ENCODE measurements at regions not wholly inside any gene's neighbourhood (a gene's known extent, or its start where the extent isn't known, plus 50 kb on each side); places are given as distances from the start of the nearest gene placed in this dataset.

DNA sequence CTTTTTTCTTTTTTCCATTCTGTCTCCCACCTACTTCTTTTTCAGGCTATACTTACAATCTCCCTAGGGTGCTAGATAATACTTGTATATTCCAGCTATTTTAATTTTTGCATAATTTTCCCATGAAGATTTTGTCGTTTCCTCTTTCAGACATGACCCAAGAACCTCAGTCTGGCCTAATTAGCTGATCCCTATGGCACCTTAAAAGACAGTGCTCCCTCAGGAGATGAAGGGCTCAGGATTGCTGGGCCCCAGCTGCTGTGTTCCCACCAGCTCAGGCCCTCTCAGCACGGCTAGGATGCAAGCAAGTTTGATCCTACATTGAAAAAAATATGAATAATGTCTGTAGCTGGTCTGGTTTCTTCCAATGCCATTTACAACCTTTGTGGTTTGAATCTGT is 55.0 kb upstream of the RGS5 start:
- Histone ChIP-seq H3K27ac (no peak overlapping the region), H3K4me3 (no peak overlapping the region), H3K4me1 (replicated peaks in 1 of 2) (no peaks in the 10 kb centered on the region)
- ATAC-seq (replicated peaks in 6 of 8) = no peak
- 0 to 100% (median 46%) methylated on average over 1 to 2 of the region's 2 CpGs; no CpG with 5 or more reads in 1 of the 10 experiments for WGBS, 10 experiments
- in situ Hi-C loops (cut with MboI; ENCODE audit: low pct_unique_long_range_greater_than_20kb in 2 of 9, low sequenced_read_pairs in 9 of 9, unreplicated experiment in 9 of 9) = no loop called here

DNA sequence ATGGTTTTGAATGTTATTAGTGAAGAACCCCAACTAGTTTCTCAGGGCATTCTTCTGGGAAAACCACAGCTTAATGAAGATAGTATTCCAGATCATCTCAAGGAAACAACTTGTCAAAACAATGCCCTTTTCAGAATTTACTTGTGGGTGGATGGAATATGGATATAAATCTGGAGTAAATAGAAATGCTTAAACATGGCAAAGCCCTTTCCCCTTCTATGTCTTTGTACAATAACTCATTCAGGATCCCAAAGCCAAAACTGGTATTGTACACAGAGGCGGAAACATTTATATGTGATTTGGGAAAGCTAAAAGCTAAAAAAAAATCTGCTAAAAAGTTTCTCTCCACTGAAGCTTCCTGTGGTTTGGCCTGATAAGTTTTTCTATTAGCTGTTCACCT is 55.5 kb upstream of the RGS5 start:
- ATAC-seq (replicated peaks in 6 of 8) = peak in 1 of 8 experiments; percentile 35
- H3K4me3 ChIP-seq = no peak overlapping the region
- in situ Hi-C loops (cut with MboI; ENCODE audit: low pct_unique_long_range_greater_than_20kb in 2 of 9, low sequenced_read_pairs in 9 of 9, unreplicated experiment in 9 of 9) = no loop called here
- H3K27ac ChIP-seq = no peak overlapping the region
- 60 to 100% (median 100%) methylated on average over 1 of the region's 1 CpG; no CpG with 5 or more reads in 1 of the 10 experiments for WGBS, 10 experiments
- H3K4me1 ChIP-seq (replicated peaks in 1 of 2) = no peaks in the 10 kb centered on the region

DNA sequence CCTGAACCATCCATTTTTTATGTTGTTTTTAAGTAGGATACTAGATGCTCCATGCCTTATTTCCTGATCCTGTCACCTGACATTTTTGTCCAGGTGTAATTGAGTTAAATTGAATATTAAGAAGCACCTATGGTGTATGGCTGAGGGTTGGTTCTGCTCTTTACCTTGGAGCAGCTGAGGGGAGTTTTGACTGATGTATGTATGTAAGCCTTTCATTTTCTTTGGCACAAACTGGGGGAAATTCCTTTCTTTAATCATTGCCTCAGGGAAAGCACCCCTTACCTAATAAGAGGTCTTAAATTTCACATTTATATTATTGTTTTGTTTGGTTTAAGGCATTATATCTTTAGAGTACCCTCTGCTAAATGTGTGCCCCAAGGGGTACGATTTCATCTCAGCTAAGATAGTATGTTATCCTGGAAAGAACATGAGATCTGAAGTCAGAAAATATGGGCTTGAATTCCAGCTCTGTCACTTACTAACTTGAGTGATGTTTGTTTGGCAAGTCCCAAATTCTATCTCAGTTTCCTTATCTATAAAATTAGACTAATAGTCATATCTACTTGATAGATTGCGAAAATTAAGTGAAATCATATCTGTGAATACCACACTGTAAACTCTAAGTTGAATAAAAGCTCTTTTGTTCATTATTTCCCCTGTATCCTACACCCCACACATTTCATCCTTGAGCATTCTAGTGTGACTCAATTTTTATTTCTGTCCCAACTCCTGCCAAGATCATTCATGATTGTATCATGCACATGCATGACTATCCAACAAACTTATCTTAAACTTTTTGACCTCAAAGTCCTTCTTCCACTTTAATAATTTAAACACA is 57.7 kb upstream of the NUF2 start:
- 50 to 100% (median 89%) methylated on average over 1 to 2 of the region's 2 CpGs for WGBS, 10 experiments
- in situ Hi-C loops (cut with MboI; ENCODE audit: low pct_unique_long_range_greater_than_20kb in 2 of 9, low sequenced_read_pairs in 9 of 9, unreplicated experiment in 9 of 9) = no loop called here
- no peak for ATAC-seq (replicated peaks in 6 of 8)

DNA sequence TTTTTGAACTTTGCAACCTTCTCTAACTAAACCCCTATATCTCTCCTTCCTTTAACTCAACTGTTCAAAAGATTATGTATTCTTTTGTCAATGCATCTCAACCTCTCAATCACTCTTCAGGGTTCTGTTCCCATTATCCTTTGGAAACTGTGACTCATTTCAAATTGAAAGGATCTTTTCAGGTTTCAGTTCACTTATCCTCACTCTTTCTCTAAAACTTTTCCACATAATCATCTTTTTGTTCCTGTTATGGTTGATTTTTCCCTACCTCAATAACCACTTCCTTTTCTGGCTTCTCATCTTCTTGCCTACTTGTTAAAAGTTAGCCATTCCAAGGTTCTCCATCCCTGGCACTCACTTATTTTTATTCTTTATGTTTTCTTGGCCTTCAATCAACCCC is 56.2 kb upstream of the NUF2 start:
- Histone ChIP-seq H3K4me3 (no peak overlapping the region), H3K27ac (no peak overlapping the region), H3K4me1 (replicated peaks in 1 of 2) (no peaks in the 10 kb centered on the region)
- in situ Hi-C loops (cut with MboI; ENCODE audit: low pct_unique_long_range_greater_than_20kb in 2 of 9, low sequenced_read_pairs in 9 of 9, unreplicated experiment in 9 of 9) = no loop called here
- no peak for ATAC-seq (replicated peaks in 6 of 8)

More for the DNA sequence above, 57.7 kb upstream of the NUF2 start:
- no peak overlapping the region for H3K27ac ChIP-seq
- no peak overlapping the region for H3K4me3 ChIP-seq
- H3K4me1 ChIP-seq (replicated peaks in 1 of 2) = no peaks in the 10 kb centered on the region

DNA sequence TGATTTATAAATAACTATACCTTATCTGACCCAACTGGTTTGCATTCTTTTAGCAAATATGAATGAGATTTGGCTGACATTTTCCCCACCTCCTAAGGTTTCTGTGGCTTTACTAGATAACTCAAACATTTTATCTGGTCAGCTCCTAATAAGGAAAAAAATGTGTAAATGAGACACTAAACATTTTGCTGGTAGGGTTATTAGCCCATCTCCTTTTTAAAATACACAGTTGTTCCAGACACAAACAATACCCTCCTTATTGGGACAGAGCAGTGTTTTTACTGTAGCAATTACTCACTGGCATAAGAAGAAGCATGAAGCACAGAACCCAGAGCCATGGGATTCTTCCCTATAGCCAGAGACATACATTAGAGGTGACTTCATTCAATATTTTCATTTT is 53.8 kb upstream of the NUF2 start:
- no peak overlapping the region for H3K27ac ChIP-seq
- H3K4me3 ChIP-seq = no peak overlapping the region
- ATAC-seq (replicated peaks in 6 of 8) = no peak
- in situ Hi-C loops (cut with MboI; ENCODE audit: low pct_unique_long_range_greater_than_20kb in 2 of 9, low sequenced_read_pairs in 9 of 9, unreplicated experiment in 9 of 9) = no loop called here
- H3K4me1 ChIP-seq (replicated peaks in 1 of 2) = no peaks in the 10 kb centered on the region

DNA sequence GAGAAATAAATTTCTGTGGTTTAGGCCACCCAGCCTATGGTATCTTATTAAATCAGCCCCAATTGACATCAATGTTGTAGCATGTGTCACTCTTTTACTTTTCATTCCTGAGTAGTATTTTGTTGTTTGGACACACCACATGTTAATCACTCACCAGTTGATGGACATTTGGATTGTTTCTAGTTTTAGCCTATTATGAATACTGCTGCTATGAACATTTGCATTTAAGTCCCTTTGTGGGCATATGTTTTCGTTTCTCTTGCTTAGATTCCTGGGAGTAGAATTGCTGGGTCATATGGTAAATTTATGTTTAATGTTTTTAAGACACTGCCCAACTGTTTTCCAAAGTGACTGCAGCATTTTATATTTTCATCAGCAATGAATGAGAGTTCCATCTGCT is 50.2 kb upstream of the NUF2 start:
- Histone ChIP-seq H3K4me3 (no peak overlapping the region), H3K4me1 (replicated peaks in 1 of 2) (no peaks in the 10 kb centered on the region), H3K27ac (no peak overlapping the region)
- in situ Hi-C loops (cut with MboI; ENCODE audit: low pct_unique_long_range_greater_than_20kb in 2 of 9, low sequenced_read_pairs in 9 of 9, unreplicated experiment in 9 of 9) = no loop called here
- WGBS, 10 experiments = 0 to 100% (median 49%) methylated on average over 1 of the region's 1 CpG
- ATAC-seq (replicated peaks in 6 of 8) = peak in 2 of 8 experiments; percentile 68 to 75
